ENCODE measurements at regions not wholly inside any gene's neighbourhood (a gene's known extent, or its start where the extent isn't known, plus 50 kb on each side); places are given as distances from the start of the nearest gene placed in this dataset.

GRCh38 chr14:80383223-80383622 is 171.9 kb upstream of the DIO2 start:
- intact Hi-C loops (cut with DNase I): no loop called here
- DNase-seq: no peak

- no peak for DNase-seq
- intact Hi-C loops (cut with DNase I): no loop called here
Measured at GRCh38 chr14:80381807-80382363, 170.6 kb upstream of the DIO2 start.

GRCh38 chr14:80379035-80379434 is 167.7 kb upstream of the DIO2 start:
- DNase-seq: no peak
- intact Hi-C loops (cut with DNase I): no loop called here

- intact Hi-C loops (cut with DNase I): no loop called here
- DNase-seq: peak in 2 of 42 donors; percentile 13 to 38
Measured at GRCh38 chr14:80378084-80378690, 166.9 kb upstream of the DIO2 start.

- no peak for DNase-seq
- intact Hi-C loops (cut with DNase I): no loop called here
Measured at GRCh38 chr14:80364816-80365215, 153.5 kb upstream of the DIO2 start.

- intact Hi-C loops (cut with DNase I): no loop called here
- DNase-seq: no peak
Measured at GRCh38 chr14:80364274-80364673, 153.0 kb upstream of the DIO2 start.

GRCh38 chr14:80358112-80358511 is 146.8 kb upstream of the DIO2 start:
- DNase-seq: no peak
- intact Hi-C loops (cut with DNase I): no loop called here

GRCh38 chr14:80356413-80356812 is 145.1 kb upstream of the DIO2 start:
- intact Hi-C loops (cut with DNase I): no loop called here
- DNase-seq: peak in 9 of 42 donors; percentile 2 to 40 (median 11)

- intact Hi-C loops (cut with DNase I): no loop called here
- no peak for DNase-seq
Measured at GRCh38 chr14:80354860-80355581, 143.7 kb upstream of the DIO2 start.

GRCh38 chr14:80352471-80352870 is 141.2 kb upstream of the DIO2 start:
- no peak for DNase-seq
- intact Hi-C loops (cut with DNase I): no loop called here

- DNase-seq: no peak
- intact Hi-C loops (cut with DNase I): no loop called here
Measured at GRCh38 chr14:80350707-80351106, 139.4 kb upstream of the DIO2 start.

- intact Hi-C loops (cut with DNase I): no loop called here
- DNase-seq: no peak
Measured at GRCh38 chr14:80346395-80346794, 135.1 kb upstream of the DIO2 start.

- intact Hi-C loops (cut with DNase I): no loop called here
Measured at GRCh38 chr14:80344208-80344607, 132.9 kb upstream of the DIO2 start.

GRCh38 chr14:80336608-80337106 is 125.4 kb upstream of the DIO2 start:
- DNase-seq: no peak
- intact Hi-C loops (cut with DNase I): no loop called here

More at GRCh38 chr14:80344208-80344607, 132.9 kb upstream of the DIO2 start:
- DNase-seq: no peak

- no peak for DNase-seq
- intact Hi-C loops (cut with DNase I): no loop called here
Measured at GRCh38 chr14:80325688-80326087, 114.4 kb upstream of the DIO2 start.

GRCh38 chr14:80325112-80325511 is 113.8 kb upstream of the DIO2 start:
- intact Hi-C loops (cut with DNase I): no loop called here
- DNase-seq: no peak

- DNase-seq: no peak
- intact Hi-C loops (cut with DNase I): no loop called here
Measured at GRCh38 chr14:80324649-80325048, 113.3 kb upstream of the DIO2 start.

- DNase-seq: no peak
- intact Hi-C loops (cut with DNase I): no loop called here
Measured at GRCh38 chr14:80323038-80323665, 111.8 kb upstream of the DIO2 start.

- intact Hi-C loops (cut with DNase I): no loop called here
- DNase-seq: no peak
Measured at GRCh38 chr14:80316441-80316840, 105.1 kb upstream of the DIO2 start.

GRCh38 chr14:80315681-80316080 is 104.4 kb upstream of the DIO2 start:
- intact Hi-C loops (cut with DNase I): no loop called here
- DNase-seq: no peak

Measured in head of caudate nucleus (tissue), 42 donors.